ENCODE measurements at regions not wholly inside any gene's neighbourhood (a gene's known extent, or its start where the extent isn't known, plus 50 kb on each side); places are given as distances from the start of the nearest gene placed in this dataset.

DNA sequence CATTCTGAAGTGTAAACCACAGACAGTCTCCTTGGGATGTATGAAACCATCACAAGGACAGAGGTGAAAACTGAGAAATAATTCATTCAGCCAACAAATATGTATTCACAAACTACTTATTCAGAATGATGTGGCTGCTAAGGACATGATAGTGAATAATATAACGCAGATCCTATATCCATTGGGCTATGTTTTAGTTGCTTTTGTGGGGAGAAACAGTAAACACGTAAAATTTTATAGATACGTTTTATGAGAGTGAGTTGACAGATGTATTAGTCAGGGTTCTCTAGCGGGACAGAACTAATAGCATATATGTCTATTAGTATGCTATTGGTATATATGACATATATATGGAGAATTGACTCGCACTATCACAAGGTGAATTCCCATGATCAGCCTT lies 402.5 kb downstream of the RFPL4B start:
- no peak overlapping the region for H3K4me3 ChIP-seq (ENCODE audit: low read length in 2 of 2)
- no peaks in the 10 kb centered on the region for H3K9me3 ChIP-seq (ENCODE audit: control insufficient read depth in 2 of 2, low read length in 2 of 2)
- H3K27ac ChIP-seq (ENCODE audit: low read length) = no peak overlapping the region
- H3K9ac ChIP-seq (ENCODE audit: low read length in 2 of 2) = no peak overlapping the region
- H3K4me1 ChIP-seq (ENCODE audit: control insufficient read depth, insufficient read depth, low read length) = no peaks in the 10 kb centered on the region
- H3K36me3 ChIP-seq (ENCODE audit: control insufficient read depth in 2 of 2, insufficient read depth in 2 of 2, low read length in 2 of 2) = no peaks in the 10 kb centered on the region
- H3K27me3 ChIP-seq (ENCODE audit: control insufficient read depth in 1 of 2, insufficient read depth in 2 of 2, low read length in 2 of 2) = no peaks in the 10 kb centered on the region

DNA sequence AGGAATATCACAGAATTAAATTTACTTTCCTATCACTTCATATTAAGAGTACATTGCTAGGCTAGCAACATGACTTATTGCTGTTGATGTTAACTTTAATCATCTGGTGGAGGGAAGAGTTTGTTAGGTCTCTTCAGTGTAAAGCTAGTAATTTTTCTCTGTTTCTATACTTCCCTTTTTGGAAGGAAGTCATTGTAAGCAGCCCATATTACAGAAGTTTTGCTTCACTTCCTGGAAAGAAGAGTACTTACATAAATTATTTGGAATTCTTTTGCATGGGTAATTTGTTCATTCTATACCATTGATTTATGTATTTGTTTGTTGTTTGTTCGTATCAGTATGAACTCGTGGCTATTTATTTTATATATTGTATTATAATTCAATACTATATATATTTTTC lies 405.2 kb downstream of the RFPL4B start:
- Histone ChIP-seq H3K27ac (ENCODE audit: low read length) (no peak overlapping the region), H3K36me3 (ENCODE audit: control insufficient read depth in 2 of 2, insufficient read depth in 2 of 2, low read length in 2 of 2) (no peaks in the 10 kb centered on the region), H3K9me3 (ENCODE audit: control insufficient read depth in 2 of 2, low read length in 2 of 2) (no peaks in the 10 kb centered on the region), H3K9ac (ENCODE audit: low read length in 2 of 2) (no peak overlapping the region), H3K4me1 (ENCODE audit: control insufficient read depth, insufficient read depth, low read length) (no peaks in the 10 kb centered on the region), H3K27me3 (ENCODE audit: control insufficient read depth in 1 of 2, insufficient read depth in 2 of 2, low read length in 2 of 2) (no peaks in the 10 kb centered on the region), H3K4me3 (ENCODE audit: low read length in 2 of 2) (no peak overlapping the region)

DNA sequence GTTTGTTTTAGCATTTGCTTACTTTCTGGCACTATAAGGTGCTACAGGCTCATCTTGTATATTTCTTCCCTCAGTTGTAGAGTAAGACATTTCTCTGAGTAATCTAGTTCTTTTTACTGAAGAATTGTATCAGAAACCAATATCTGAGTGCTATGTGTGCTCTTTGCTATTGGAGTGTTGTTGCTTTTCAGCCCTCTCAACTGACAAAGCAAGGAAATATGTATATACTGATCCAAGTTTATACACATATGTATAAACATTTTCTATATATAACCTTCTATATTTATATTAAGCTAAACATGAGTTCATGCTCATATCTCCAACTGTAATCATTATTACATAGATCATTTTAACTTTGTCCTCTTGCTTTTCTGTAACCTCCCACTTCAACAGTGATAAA lies 405.7 kb downstream of the RFPL4B start:
- Histone ChIP-seq H3K27ac (ENCODE audit: low read length) (no peak overlapping the region), H3K27me3 (ENCODE audit: control insufficient read depth in 1 of 2, insufficient read depth in 2 of 2, low read length in 2 of 2) (no peaks in the 10 kb centered on the region), H3K36me3 (ENCODE audit: control insufficient read depth in 2 of 2, insufficient read depth in 2 of 2, low read length in 2 of 2) (no peaks in the 10 kb centered on the region), H3K9ac (ENCODE audit: low read length in 2 of 2) (no peak overlapping the region), H3K4me3 (ENCODE audit: low read length in 2 of 2) (no peak overlapping the region), H3K9me3 (ENCODE audit: control insufficient read depth in 2 of 2, low read length in 2 of 2) (no peaks in the 10 kb centered on the region), H3K4me1 (ENCODE audit: control insufficient read depth, insufficient read depth, low read length) (no peaks in the 10 kb centered on the region)

DNA sequence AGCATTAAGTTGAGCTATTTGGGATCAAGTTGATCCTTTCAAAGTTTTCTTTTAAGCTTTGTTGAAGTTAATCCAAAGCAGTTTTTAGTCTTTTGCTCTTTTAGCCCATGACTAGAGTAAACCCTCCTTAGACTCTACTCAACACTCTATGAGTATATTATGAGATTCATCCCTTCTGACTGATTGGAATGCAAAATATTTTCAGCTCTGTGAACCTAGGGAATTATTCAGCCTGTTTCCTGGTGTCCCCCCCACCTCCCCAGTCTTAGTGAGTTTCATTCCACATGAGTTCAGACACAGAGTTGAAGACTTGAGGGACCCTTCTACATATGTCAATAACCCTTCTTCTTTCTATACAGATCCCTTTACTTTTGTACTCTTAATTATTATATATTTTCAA lies 413.7 kb downstream of the RFPL4B start:
- Histone ChIP-seq H3K27ac (ENCODE audit: low read length) (no peak overlapping the region), H3K4me1 (ENCODE audit: control insufficient read depth, insufficient read depth, low read length) (no peaks in the 10 kb centered on the region), H3K36me3 (ENCODE audit: control insufficient read depth in 2 of 2, insufficient read depth in 2 of 2, low read length in 2 of 2) (no peaks in the 10 kb centered on the region), H3K27me3 (ENCODE audit: control insufficient read depth in 1 of 2, insufficient read depth in 2 of 2, low read length in 2 of 2) (no peaks in the 10 kb centered on the region), H3K4me3 (ENCODE audit: low read length in 2 of 2) (no peak overlapping the region), H3K9me3 (ENCODE audit: control insufficient read depth in 2 of 2, low read length in 2 of 2) (peaks cover 0 to 3% of the 10 kb centered on the region in 2 donors), H3K9ac (ENCODE audit: low read length in 2 of 2) (no peak overlapping the region)

DNA sequence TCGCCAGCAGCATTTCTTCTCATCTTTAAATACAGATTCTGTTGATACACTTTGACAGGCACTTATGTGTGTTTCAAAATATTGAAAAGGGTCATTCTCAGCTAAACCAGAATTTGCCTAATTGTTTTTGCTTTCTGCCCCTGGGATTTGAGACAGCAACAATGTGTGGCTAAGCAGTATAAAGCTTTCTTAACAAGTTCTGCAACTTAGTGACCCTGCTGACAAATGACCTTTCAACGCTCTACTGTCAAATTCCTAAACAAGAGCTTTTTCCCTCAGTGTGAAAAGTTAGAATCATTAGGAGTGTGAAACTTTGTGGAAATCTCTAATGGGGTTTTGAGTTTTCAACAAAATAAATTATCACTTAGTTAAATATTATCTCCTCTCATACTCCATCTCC lies 414.6 kb downstream of the RFPL4B start:
- Histone ChIP-seq H3K4me3 (ENCODE audit: low read length in 2 of 2) (no peak overlapping the region), H3K9ac (ENCODE audit: low read length in 2 of 2) (no peak overlapping the region), H3K27me3 (ENCODE audit: control insufficient read depth in 1 of 2, insufficient read depth in 2 of 2, low read length in 2 of 2) (no peaks in the 10 kb centered on the region), H3K27ac (ENCODE audit: low read length) (no peak overlapping the region), H3K9me3 (ENCODE audit: control insufficient read depth in 2 of 2, low read length in 2 of 2) (peaks cover 0 to 3% of the 10 kb centered on the region in 2 donors), H3K4me1 (ENCODE audit: control insufficient read depth, insufficient read depth, low read length) (no peaks in the 10 kb centered on the region), H3K36me3 (ENCODE audit: control insufficient read depth in 2 of 2, insufficient read depth in 2 of 2, low read length in 2 of 2) (no peaks in the 10 kb centered on the region)

DNA sequence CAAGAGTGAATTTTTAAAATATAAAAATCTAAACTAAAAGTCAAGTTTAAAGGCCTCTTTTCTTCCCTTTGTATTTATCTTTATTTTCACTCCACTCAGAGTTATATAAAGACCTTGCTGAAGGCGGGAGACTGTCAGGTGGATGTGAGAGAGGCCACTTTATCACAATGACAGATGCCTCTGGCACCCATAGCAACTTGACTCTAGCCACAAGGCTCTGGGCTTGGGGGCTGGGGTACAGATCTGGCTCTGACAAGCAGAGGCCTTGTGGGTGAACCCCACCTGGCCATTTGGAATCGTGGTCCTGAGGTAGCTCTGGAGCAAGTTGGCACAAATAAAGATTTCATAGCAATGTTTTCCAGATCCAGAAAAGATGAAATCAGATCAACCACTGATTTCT lies 417.2 kb downstream of the RFPL4B start:
- peaks cover 2 to 9% of the 10 kb centered on the region in 2 donors for H3K9me3 ChIP-seq (ENCODE audit: control insufficient read depth in 2 of 2, low read length in 2 of 2)
- no peaks in the 10 kb centered on the region for H3K27me3 ChIP-seq (ENCODE audit: control insufficient read depth in 1 of 2, insufficient read depth in 2 of 2, low read length in 2 of 2)
- no peak overlapping the region for H3K9ac ChIP-seq (ENCODE audit: low read length in 2 of 2)
- H3K27ac ChIP-seq (ENCODE audit: low read length) = no peak overlapping the region
- no peaks in the 10 kb centered on the region for H3K36me3 ChIP-seq (ENCODE audit: control insufficient read depth in 2 of 2, insufficient read depth in 2 of 2, low read length in 2 of 2)
- H3K4me1 ChIP-seq (ENCODE audit: control insufficient read depth, insufficient read depth, low read length) = no peaks in the 10 kb centered on the region
- H3K4me3 ChIP-seq (ENCODE audit: low read length in 2 of 2) = no peak overlapping the region

DNA sequence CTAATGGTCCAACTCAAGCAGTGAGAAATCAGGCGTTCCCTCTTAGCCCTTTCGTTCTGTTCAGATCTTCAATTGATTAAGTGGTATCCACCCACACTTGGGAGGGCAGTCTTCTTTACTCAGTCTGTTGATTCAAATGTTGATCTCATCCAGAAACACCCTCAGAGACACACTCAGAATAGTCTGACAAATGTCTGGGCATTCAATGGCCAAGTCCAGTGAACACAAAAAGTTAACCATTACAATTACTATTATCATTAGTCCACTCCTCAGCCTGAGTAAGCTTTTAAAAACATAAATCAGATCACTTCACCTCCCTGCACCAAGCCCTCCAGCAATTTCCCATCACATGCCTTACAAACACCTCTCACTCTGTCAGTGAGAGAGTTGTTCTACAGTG lies 423.2 kb downstream of the RFPL4B start:
- H3K27me3 ChIP-seq (ENCODE audit: control insufficient read depth in 1 of 2, insufficient read depth in 2 of 2, low read length in 2 of 2) = no peaks in the 10 kb centered on the region
- no peaks in the 10 kb centered on the region for H3K36me3 ChIP-seq (ENCODE audit: control insufficient read depth in 2 of 2, insufficient read depth in 2 of 2, low read length in 2 of 2)
- no peak overlapping the region for H3K9ac ChIP-seq (ENCODE audit: low read length in 2 of 2)
- peaks cover 2 to 5% of the 10 kb centered on the region in 2 donors for H3K9me3 ChIP-seq (ENCODE audit: control insufficient read depth in 2 of 2, low read length in 2 of 2)
- H3K4me3 ChIP-seq (ENCODE audit: low read length in 2 of 2) = no peak overlapping the region
- H3K27ac ChIP-seq (ENCODE audit: low read length) = no peak overlapping the region
- no peaks in the 10 kb centered on the region for H3K4me1 ChIP-seq (ENCODE audit: control insufficient read depth, insufficient read depth, low read length)

DNA sequence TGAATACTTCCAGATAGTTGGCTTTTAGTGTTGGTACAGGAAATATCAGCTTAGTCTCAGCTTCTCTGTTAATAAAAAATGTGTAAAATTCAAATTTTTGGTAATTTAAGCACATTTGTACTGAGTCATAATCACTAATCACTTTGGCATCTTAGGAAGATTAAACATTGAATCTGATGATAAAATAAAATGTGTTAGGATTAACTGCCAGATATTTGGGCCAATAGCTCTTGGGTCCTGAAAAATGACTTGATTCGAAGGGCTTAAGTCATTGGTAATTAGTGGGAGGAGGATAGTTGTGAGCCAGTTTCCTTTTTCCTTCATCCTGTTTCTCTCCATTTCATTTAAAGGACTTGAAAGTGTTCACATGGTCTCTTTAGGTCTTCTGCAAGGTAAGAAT lies 426.1 kb downstream of the RFPL4B start:
- H3K27me3 ChIP-seq (ENCODE audit: control insufficient read depth in 1 of 2, insufficient read depth in 2 of 2, low read length in 2 of 2) = no peaks in the 10 kb centered on the region
- no peak overlapping the region for H3K4me3 ChIP-seq (ENCODE audit: low read length in 2 of 2)
- no peak overlapping the region for H3K9ac ChIP-seq (ENCODE audit: low read length in 2 of 2)
- no peaks in the 10 kb centered on the region for H3K4me1 ChIP-seq (ENCODE audit: control insufficient read depth, insufficient read depth, low read length)
- H3K27ac ChIP-seq (ENCODE audit: low read length) = no peak overlapping the region
- no peaks in the 10 kb centered on the region for H3K36me3 ChIP-seq (ENCODE audit: control insufficient read depth in 2 of 2, insufficient read depth in 2 of 2, low read length in 2 of 2)
- no peaks in the 10 kb centered on the region for H3K9me3 ChIP-seq (ENCODE audit: control insufficient read depth in 2 of 2, low read length in 2 of 2)

DNA sequence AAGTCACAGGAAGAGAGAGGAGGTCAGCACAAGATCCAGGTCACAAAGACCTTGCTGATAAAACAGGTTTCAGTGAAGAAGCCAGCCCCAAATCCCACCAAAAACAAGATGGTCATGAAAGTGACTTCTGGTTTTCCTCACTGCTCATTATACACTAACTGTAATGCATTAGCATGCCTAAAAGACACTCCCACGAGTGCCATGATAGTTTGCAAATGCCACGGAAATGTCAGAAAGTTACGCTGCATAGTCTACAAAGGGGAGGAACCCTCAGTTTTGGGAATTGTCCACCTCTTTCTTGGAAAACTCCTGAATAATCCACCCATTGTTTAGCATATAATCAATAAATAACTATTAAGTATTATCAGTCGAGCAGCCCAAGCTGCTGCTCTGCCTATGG lies 427.2 kb downstream of the RFPL4B start:
- Histone ChIP-seq H3K36me3 (ENCODE audit: control insufficient read depth in 2 of 2, insufficient read depth in 2 of 2, low read length in 2 of 2) (no peaks in the 10 kb centered on the region), H3K9ac (ENCODE audit: low read length in 2 of 2) (no peak overlapping the region), H3K27me3 (ENCODE audit: control insufficient read depth in 1 of 2, insufficient read depth in 2 of 2, low read length in 2 of 2) (no peaks in the 10 kb centered on the region), H3K9me3 (ENCODE audit: control insufficient read depth in 2 of 2, low read length in 2 of 2) (no peaks in the 10 kb centered on the region), H3K27ac (ENCODE audit: low read length) (no peak overlapping the region), H3K4me3 (ENCODE audit: low read length in 2 of 2) (no peak overlapping the region), H3K4me1 (ENCODE audit: control insufficient read depth, insufficient read depth, low read length) (no peaks in the 10 kb centered on the region)

DNA sequence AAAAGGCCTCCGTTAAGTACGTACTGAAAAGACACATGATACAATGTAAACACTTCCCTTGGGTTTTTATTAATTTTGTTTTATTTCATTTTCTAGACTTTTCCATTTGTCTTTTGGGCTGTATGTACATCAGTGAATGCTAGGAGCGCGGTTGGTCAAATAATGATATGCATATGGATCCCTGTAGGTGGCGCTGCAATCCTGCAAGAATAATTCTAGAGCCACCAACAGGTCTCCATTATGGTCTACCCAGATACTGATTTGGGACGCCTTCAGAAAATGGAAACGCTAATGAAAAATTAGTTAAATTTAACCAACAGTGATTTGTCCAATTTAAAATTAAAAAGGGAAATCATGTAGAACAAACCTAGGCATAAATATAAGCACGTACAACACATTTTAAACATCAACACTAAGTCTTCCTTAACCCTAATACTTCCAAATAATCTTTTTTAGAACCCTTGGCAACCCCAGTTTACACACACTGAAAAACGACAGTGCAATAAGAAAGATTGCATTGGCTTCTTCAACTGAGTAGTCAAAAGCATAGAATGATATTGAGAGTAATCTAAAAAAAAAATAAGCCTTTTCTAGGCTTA lies 433.5 kb downstream of the RFPL4B start:
- Histone ChIP-seq H3K36me3 (ENCODE audit: control insufficient read depth in 2 of 2, insufficient read depth in 2 of 2, low read length in 2 of 2) (no peaks in the 10 kb centered on the region), H3K27ac (ENCODE audit: low read length) (no peak overlapping the region), H3K27me3 (ENCODE audit: control insufficient read depth in 1 of 2, insufficient read depth in 2 of 2, low read length in 2 of 2) (no peaks in the 10 kb centered on the region), H3K9me3 (ENCODE audit: control insufficient read depth in 2 of 2, low read length in 2 of 2) (no peaks in the 10 kb centered on the region), H3K4me3 (ENCODE audit: low read length in 2 of 2) (no peak overlapping the region), H3K9ac (ENCODE audit: low read length in 2 of 2) (no peak overlapping the region), H3K4me1 (ENCODE audit: control insufficient read depth, insufficient read depth, low read length) (no peaks in the 10 kb centered on the region)

DNA sequence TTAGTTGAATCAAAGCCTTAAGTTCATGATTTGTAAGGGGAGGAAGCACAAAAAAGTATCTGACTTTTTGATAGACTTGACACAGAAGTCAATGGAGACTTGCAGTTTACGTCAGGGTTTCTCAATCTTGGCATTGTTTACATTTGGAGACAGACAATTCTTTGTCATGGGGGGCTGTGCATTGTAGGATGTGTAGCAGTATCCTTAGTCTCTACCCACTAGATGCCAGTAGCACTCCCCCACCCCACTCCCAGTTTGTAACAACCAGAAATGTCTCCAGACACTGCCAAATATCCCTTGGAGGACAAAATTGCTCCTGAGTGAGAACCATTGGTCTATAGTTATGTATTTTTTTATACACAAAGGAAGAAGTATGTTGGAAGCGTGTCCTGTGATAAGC lies 434.1 kb downstream of the RFPL4B start:
- Histone ChIP-seq H3K4me3 (ENCODE audit: low read length in 2 of 2) (no peak overlapping the region), H3K9me3 (ENCODE audit: control insufficient read depth in 2 of 2, low read length in 2 of 2) (no peaks in the 10 kb centered on the region), H3K36me3 (ENCODE audit: control insufficient read depth in 2 of 2, insufficient read depth in 2 of 2, low read length in 2 of 2) (no peaks in the 10 kb centered on the region), H3K4me1 (ENCODE audit: control insufficient read depth, insufficient read depth, low read length) (no peaks in the 10 kb centered on the region), H3K27me3 (ENCODE audit: control insufficient read depth in 1 of 2, insufficient read depth in 2 of 2, low read length in 2 of 2) (no peaks in the 10 kb centered on the region), H3K9ac (ENCODE audit: low read length in 2 of 2) (no peak overlapping the region), H3K27ac (ENCODE audit: low read length) (no peak overlapping the region)
